ENCODE measurements at regions not wholly inside any gene's neighbourhood (a gene's known extent, or its start where the extent isn't known, plus 50 kb on each side); places are given as distances from the start of the nearest gene placed in this dataset.

GRCh38 chr20:50363479-50363878 is 146.7 kb upstream of the PTPN1 start:
- DNase-seq = no peak

- DNase-seq = no peak
Observed at GRCh38 chr20:50364542-50364941, 145.6 kb upstream of the PTPN1 start.

- DNase-seq = no peak
Observed at GRCh38 chr20:50366270-50367103, 143.7 kb upstream of the PTPN1 start.

DNA sequence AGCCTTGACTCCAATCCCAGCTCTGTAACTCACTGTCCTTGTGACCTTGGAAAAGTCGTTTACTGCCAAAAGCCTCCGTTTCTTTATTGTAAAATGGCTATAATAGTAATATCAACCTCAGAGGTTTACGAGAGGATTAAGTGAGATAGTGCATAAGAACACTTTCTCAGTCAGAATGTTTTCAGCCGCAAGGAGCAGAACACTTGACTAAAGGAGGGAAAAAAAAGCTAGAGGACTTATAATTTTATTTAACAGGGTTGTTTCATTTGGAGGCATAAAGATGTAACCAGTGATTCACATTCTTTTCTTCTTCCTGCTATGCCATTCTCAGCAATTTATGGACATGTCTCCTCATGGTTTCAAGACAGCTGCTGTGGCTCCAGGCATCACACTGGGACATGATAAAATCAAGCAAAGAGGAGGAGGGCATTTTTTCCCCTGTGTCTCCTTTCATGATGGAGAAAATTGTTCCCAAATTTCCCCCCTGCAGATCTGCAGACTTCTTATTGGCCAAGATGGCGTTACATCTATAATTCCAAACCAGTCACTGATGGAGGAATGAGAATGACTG is 143.0 kb upstream of the PTPN1 start:
- no peak for DNase-seq

- DNase-seq = no peak
Observed at GRCh38 chr20:50367739-50368375, 142.3 kb upstream of the PTPN1 start.

GRCh38 chr20:50368386-50368785 is 141.8 kb upstream of the PTPN1 start:
- DNase-seq = no peak

- no peak for DNase-seq
Observed at GRCh38 chr20:50368813-50369224, 141.4 kb upstream of the PTPN1 start.

DNA sequence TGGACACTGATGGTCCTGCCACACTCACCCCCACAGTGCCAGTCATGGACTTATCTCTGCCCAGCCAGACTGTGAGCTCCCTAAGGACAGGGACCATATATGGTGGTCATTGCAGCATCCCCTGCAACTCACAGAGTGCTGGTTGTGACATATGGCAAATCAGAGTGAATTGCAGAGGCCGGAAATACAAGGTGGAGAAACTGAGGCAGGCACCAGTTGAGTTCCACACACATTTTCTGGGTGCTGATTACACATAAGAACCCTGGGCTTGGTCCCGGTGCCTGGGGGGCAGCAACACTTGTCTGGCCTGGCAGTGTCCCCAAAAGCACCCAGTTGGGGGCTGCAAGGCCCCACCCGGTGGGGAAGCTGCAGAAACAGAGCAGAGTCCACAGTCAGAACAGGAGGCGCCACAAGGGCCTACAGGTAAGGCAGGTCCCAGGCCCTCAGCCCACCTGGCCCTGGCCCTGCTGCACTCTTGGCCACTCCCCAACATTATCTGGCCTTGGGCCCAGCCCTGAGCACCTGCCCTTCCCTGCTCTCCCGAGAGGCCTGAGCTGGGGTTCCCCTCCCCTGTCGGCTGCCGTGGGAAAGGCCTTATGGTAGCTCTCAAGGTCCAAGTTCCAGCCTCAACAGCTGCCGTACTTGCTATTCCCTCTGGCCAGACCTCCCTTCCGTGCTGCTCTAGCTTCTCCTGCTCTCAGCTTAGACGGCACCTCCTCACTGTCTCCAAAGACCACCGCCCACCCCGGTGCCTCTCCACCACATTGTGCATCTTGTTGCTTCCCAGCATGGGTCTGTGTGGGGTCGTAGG is 140.8 kb upstream of the PTPN1 start:
- DNase-seq = no peak

DNA sequence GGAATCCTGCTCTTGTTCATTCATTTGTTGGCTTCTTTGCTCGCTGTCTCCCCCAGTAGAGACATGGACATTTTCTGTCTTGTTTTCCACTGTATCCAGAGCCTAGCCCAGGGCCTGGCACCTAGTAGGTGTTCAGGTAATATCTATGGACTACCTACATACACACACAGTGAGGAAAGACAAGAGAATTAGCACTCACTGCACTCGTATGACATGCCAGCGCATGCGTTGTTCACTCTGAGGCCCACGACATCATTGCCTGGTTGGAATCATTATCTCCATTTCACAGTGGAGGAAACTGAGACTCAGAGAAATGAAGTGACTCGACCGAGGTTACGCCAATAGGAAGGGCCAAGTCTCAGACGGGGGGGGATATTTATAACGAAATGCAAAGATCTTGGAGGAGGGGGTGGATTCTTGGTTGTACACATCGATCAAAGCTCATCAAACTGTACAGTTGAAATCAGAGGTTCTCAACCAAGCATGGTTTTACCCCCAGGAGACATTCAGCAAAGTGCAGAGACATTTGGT is 140.1 kb upstream of the PTPN1 start:
- no peak for DNase-seq

DNA sequence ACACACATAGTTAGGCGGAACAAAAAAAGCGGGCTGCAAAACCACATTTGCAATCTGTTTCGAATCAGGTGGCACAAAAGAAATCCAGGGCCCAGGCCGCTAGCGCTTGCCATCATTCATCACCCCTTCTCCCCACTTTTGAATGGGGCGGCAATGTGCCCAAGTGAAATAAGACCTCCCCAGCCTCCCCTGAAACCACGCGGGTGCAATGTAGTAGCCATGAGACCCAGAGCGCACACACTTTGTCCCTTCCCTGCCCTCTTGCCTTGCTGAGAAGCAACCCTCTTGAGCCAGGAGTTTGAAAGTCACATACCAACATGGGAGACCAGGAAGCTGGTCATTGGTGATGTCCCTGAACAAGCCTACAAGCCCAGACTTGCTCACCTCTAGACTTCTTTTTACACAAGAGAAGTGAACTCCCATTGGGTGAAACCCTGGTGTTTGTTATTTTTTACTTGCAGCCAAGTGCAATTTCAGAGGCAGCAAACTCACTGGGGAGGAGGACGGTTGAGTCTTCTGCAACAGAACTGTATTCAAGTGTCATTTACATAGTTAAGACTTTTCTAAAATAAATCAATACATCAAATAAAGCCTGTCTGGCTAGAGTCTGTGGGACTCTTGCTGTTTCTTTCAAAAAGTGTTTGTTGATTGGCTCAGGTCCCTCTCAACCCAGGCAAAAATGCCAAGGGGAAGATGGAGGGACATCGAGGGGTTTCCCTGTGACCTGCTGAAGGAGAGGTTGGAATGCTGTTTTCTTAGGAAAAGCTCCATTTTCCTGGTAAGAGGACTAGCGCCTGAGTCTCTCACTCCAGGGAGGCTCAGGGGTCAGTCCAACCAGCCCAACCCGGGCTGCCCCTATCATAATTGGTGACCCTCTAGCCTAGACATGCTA is 138.1 kb upstream of the PTPN1 start:
- no peak for DNase-seq

- DNase-seq = no peak
Observed at GRCh38 chr20:50372770-50373088, 137.5 kb upstream of the PTPN1 start.

- no peak for DNase-seq
Observed at GRCh38 chr20:50373674-50374286, 136.4 kb upstream of the PTPN1 start.

GRCh38 chr20:50374541-50375078 is 135.6 kb upstream of the PTPN1 start:
- DNase-seq = no peak

GRCh38 chr20:50376179-50376887 is 133.8 kb upstream of the PTPN1 start:
- no peak for DNase-seq

DNA sequence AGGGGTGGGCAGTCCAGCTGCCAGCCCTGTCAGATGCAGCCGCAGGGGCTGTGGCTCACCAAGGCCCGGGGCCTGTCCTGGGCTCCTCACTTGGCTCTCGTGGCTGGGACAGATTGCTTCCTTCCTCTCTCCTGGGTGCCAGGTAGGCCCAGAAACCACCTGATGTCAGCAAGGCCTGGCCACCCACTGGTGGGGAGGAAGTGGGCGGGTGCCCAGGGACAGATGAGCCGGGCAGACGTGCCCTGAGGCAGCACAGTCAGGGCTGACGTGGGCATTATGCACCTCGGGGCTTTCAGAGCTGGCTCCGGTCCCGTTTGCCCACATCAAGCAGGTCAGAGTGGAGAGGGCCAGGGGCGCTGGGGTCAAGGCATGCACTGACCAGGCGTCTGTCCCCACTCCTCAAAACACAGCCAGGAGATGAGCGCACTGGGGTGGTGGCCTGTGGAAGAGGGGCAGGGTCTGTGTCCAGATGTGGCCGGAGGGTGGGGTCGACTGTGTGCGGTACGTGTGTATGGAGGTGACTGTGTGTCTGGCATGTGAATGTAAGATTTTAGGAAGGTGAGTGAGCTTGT is 133.2 kb upstream of the PTPN1 start:
- no peak for DNase-seq

GRCh38 chr20:50378170-50379000 is 131.8 kb upstream of the PTPN1 start:
- DNase-seq = no peak

DNA sequence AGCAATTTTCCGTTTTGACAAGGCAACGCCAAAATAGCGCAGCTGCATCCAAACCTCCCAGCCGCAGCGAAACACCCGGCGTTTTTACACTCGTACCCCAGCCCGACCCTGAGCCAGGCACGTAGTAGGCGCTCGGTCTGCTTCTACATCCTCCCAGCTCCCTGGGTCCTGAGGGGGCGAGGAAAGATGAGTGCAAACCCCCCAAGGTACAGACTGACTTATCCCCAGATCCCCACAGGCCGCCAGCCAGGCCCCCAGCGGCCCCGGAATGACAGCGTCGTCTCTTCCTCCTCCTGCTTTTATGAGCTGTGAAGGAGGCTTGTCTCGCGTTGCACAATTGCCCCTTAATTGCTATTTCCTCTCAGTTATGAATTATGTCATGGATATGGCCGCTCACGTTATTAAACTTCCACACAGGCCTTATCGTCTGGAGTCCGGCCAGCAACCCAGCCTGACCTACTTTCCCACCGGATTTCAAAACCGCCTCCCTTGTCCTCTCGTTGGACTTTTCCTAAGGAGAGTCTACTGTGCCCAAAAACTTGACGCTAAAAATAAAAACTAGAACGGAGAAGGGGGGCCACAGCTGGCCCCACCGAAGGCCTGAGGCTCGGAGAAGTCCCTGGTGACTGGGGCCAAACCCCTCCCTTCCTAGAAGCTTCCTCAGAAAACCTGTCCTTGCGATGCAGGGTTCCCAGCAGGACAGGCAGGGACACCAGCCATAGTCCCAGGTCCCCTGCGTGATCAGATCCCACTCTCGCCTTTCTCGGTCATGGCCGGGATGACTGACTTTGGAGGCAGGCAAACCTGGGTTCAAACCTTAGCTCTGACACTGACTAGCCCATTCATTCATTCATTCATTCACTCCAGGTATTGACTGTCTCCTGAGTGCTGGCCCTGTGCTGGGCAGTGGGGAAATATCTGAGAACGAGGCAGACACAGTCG is 130.9 kb upstream of the PTPN1 start:
- DNase-seq = no peak

Measured in activated CD4-positive, alpha-beta T cell treated with anti-CD3 and anti-CD28 coated beads for 1 hour (primary cell).